Kidney epithelial cell (primary cell): ENCODE measurements at regions not wholly inside any gene's neighbourhood (a gene's known extent, or its start where the extent isn't known, plus 50 kb on each side); places are given as distances from the start of the nearest gene placed in this dataset.

ENCODE experiments used
- DNase-seq: peaks from one replicate; pipeline ENCODE4 v3.0.0-alpha.2; 2010; ENCODE audit warnings: low read depth
- H3K27me3 ChIP-seq: 2 replicates; pipeline ENCODE4 v1.6.0; 2011; ENCODE audit warnings: low read length; ENCODE audit not compliant: control insufficient read depth, insufficient read depth
- H3K36me3 ChIP-seq: 2 replicates; pipeline ENCODE4 v1.5.1; 2011; ENCODE audit warnings: low read length; ENCODE audit not compliant: control insufficient read depth, insufficient read depth
- H3K4me3 ChIP-seq: 2 replicates; pipeline ENCODE4 v1.5.1; 2011; ENCODE audit warnings: low read depth, mild to moderate bottlenecking, control low read depth, low read length
- CTCF ChIP-seq: IDR thresholded peaks from 2 replicates; pipeline ENCODE4 v1.5.1; 2011; ENCODE audit warnings: mild to moderate bottlenecking, moderate library complexity, low read length, control low read depth, inconsistent platforms; ENCODE audit not compliant: insufficient read depth, poor library complexity, severe bottlenecking

GRCh38 chr4:36753048-36753447 lies 471.6 kb downstream of the DTHD1 start:
- TF ChIP-seq CTCF: no peak
- Histone ChIP-seq H3K4me3 (no peak overlapping the region), H3K27me3 (no peaks in the 10 kb centered on the region), H3K36me3 (no peaks in the 10 kb centered on the region)
- no peak for DNase-seq

DNA sequence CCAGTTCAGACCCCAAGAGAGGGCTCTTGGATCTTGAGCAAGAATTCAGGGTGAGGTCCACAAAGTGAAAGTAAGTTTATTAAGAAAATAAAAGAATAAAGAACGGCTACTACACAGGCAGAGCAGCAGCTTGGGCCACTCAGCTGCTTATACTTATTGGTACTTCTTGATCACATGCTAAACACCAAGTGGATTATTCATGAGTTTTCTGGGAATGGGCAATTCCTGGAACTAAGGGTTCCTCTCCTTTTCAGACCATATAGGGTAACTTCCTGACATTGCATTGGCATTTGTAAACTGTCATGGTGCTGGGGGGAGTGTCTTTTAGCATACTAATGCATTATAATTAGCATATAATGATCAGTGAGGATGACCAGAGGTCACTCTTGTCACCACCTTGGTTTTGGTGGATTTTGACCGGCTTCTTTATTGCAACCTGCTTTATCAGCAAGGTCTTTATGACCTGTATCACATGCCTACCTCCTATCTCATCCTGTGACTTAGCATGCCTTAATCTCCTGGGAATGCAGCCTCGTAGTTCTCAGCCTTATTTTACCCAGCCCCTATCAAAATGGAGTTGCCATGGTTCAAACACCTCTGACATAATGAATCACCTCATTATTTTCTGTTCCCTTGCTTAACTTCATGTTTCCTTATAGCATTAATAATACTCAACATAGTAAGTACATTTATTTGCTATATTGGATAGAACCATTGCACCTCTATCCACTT lies 476.3 kb downstream of the DTHD1 start:
- no peaks in the 10 kb centered on the region for H3K36me3 ChIP-seq
- no peak for DNase-seq
- no peak for TF ChIP-seq CTCF
- H3K27me3 ChIP-seq: no peaks in the 10 kb centered on the region
- H3K4me3 ChIP-seq: no peak overlapping the region

GRCh38 chr4:36758312-36759178 lies 477.1 kb downstream of the DTHD1 start:
- Histone ChIP-seq H3K36me3 (no peaks in the 10 kb centered on the region), H3K27me3 (no peaks in the 10 kb centered on the region), H3K4me3 (no peak overlapping the region)
- DNase-seq: no peak
- TF ChIP-seq CTCF: no peak

DNA sequence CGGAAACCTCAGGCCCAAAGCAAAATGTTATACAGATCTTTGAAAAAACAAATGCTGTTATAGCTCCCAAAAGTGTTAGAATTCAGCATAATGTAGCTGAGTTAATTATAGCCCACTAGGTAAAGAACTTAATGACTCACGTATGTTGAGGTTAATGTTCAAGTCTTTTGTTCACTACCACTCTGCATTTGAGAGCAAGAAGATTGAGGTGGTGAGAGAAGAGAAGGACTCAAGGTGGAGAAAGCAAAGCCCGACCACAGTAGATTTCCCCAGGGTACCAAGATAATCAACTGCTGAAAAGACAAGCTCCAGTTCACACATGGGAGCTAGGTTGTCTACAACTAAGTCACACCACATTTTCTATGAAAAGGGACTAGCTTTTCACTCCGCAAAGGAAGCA lies 480.2 kb downstream of the DTHD1 start:
- TF ChIP-seq CTCF: no peak
- Histone ChIP-seq H3K27me3 (no peaks in the 10 kb centered on the region), H3K36me3 (no peaks in the 10 kb centered on the region), H3K4me3 (no peak overlapping the region)
- no peak for DNase-seq

DNA sequence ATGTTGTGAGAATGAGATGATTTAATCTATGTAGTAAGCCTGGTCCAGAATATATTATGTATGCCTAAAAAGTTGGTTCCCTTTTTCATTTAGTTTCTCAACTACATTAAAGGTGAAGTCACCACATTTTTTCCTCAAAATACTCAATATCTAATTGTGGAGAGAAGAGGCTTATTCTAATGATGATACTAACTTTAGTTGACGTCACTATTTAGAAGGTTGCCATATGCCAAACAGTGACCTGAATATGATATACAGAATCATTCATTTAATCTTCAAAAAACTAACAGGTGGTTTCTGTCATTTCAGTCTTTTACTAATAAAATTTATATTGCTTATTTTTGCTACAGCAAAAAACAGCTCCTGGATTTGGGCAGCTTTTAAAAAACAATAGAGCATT lies 480.7 kb upstream of the NWD2 start:
- H3K27me3 ChIP-seq: no peaks in the 10 kb centered on the region
- DNase-seq: no peak
- H3K4me3 ChIP-seq: no peak overlapping the region
- no peak for TF ChIP-seq CTCF
- H3K36me3 ChIP-seq: no peaks in the 10 kb centered on the region
